ENCODE measurements at regions not wholly inside any gene's neighbourhood (a gene's known extent, or its start where the extent isn't known, plus 50 kb on each side); places are given as distances from the start of the nearest gene placed in this dataset.

DNA sequence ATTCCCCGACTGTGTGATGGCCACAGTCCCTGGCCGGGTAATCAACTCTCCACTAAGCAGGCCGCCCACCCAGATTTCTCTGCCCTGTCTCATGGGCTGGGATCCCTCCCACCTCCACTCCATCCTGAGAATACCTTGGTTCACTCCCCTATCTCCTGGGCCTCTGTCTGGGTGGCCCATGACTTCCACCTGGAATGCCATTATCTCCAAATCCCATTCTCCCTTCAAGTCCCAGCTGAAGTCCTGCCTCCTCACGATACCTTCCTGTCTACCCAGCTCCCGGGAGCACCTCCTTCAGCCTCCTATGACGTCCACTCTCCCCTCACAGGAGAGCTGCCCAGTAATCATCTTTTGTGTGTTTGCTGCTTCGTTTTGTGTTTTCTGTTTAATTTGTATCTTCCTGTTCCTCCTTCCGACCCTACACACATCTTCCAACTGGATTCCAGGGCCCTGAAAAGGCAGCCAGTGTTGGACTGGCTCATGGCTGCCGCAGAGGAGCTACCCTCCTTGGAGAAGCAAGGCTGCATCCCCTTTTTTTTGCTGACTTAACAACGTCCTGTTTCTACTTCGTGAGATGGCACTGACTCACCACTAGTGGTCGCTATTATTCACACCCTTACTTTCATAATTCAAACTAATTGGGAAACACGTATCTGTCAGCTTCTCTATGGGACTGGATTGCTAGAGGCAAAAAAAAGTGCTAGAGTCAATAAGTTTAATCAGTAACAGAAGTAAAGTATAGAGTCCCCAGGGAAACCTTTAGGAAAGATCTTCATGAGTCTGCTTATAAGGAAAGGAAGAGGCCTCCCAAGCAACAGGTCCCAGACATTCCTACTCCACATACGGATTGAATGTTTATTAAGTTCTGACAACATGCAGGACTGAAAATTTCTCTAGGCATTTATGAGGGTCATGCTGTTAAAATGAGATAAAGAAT lies 171.9 kb upstream of the GATA6 start:
- no peak for DNase-seq

DNA sequence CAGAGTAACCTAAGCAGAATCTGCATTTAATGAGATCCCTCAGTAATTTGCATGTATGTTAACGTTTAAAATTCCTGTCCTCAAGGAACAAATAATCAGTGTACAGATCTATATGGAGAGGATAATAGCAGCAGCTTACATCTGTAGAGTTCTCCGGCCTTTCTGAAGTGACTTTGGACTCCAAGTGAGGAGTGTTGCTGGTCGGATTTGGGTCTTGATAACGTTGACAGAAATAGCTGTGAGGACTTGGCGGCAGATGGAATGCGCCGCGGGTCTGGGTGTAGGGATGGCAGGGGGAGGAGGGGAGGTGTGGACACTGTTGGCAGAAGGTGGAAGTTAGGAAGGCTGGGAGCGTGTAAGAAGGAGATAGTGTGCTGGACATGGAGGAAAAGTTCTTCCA lies 170.9 kb upstream of the GATA6 start:
- DNase-seq: no peak

DNA sequence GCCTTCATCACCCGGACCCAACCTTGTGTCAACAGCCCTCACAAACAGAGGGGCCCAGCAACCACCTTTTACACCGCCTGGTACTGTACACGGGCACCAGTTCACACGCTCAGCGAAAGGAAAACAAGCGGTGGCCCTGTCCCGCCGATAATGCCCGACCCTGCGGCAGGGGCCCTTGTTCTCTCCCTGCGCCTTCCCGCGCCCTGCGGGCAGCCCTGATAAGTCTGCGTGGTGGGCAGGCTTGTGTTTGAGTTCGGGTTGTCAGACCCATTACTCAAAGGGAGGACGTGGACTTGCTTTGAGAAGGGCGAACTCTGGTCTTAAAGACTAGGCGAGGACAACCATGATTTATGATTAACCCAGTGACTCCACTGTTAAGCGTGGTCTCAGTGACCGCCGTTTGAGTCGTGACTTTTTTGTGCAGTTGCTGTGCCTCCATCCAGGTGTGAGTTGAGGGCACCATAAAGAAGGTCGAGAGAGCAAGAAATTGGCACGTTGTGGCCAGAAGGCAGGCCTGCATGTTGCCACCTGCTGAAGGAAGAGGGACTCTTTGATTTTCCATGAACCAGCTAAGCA lies 167.4 kb upstream of the GATA6 start:
- DNase-seq: no peak

DNA sequence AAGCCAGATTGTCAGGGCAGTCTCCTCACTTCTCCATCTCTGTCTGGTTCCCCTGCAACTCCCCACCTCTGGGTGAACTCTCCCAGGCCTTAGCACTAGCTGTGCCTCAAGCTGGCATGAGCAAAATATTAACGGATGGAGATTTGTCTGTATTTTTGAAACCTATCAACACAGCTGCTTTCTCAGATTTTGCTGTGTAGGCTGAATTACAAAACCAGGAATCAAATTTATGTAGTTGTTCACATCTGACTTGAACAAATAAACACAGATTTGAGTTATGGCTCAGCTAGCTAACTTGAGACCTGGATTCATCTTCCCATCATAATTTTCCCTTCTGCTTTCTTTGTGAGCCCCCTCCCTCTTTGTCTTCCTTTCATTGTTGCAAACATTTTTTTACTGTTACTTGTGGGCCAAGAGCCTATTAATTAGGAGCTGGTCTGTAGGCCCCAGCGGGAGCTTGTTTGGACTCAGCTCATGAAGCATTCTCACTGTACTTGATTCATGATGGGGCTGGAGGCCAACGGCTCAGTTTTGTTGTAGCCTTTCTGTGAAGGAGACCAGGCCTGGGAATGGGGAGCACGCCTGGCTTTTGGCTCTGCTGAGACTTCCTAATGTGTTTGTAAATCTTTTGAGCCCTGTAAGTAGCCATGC lies 164.1 kb upstream of the GATA6 start:
- DNase-seq: no peak

DNA sequence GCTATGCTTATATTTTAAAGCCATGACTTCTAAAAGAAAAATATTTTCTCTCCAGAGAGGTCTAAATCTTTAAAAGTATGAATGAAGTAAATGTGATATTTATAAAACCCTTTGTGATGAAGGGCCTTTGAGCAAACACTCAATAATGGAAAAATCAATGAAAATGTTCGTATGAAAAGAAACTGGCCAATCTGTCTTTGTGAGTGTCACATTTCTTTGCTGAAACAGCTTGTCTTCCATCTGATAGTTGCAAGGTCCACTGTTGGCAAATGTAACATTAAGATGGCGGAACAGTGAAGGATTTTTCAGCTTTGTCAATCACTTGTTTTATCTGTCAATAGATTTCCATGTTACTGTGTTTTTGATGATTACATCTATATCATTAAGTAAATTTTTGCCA lies 162.9 kb upstream of the GATA6 start:
- DNase-seq: no peak

- DNase-seq: no peak
These were observed 160.1 kb upstream of the GATA6 start for GRCh38 chr18:22009242-22009641.

DNA sequence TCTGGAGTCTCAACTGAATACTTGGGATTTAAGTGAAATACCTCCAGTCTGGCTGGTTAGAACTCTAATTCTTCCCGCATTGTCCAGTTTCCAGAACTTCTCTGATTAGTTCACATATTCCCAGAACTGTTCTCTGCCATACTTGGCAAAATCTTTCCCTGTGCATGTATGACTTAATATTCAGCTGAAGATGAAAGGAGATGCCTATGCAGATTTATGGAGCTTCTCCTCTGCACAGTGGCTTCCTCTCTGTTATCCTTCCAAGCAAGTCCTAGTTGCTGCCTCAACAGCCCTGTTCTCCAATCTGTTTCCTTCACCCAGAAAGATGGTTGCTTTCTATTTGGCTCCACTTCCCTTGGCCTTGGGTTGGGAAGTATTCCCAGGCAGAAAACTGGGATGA lies 155.4 kb upstream of the GATA6 start:
- DNase-seq: no peak

DNA sequence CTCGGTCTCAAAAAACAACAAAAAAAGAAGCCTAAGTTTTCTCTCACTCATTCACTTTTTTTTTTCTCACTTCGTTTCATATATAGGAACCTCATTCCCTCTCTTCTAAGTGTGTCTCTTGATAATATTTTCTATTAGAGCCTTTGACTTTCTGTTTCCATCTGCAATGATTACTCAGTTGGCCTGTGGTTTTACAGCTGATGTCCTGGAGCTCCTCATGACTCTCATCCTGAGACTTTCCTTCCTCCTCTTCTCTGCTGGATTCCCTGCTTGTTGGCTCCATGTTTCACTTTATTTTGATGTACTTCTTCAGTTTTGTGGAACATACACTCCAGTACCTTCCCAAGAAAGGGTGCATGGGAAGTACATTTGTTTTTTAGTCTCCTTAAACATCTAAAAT lies 154.2 kb upstream of the GATA6 start:
- no peak for DNase-seq

DNA sequence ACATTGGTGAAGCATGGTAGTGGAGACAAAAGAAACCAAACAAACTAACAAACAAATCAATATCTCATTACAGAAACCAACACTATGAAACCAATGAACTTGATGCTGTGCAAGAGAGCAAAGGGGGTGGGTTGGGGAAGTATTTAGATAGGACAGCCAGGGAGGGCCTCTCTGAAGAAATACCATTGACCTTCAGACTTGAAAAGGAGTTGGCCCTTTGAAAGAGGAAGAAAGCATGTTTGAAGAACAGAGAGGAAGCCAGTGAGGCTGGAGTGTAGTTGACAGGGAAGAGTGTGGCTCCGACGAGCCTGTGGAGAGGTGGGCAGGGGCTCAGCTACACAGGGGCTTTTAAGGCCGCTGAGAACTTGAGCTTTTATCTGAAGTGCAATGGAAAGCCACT lies 151.0 kb upstream of the GATA6 start:
- no peak for DNase-seq

DNA sequence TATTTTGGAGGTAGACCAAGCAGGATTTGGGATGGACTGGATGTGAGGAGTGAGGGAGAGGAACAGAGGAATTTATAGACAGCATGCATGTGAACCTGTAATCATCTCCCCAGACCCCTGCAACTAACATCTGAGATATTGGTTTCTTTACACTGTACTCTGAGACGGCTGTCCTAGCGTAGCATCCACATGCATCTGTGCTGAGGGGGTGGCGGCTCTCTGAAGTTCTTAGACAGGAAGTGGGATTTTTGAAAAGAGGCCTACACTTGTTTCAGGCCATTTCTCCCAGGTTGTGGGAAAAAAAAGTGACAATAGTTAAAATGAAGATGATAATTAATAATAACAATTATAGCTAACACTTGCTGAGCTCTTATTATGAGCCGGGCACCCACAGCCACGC lies 150.2 kb upstream of the GATA6 start:
- no peak for DNase-seq

DNA sequence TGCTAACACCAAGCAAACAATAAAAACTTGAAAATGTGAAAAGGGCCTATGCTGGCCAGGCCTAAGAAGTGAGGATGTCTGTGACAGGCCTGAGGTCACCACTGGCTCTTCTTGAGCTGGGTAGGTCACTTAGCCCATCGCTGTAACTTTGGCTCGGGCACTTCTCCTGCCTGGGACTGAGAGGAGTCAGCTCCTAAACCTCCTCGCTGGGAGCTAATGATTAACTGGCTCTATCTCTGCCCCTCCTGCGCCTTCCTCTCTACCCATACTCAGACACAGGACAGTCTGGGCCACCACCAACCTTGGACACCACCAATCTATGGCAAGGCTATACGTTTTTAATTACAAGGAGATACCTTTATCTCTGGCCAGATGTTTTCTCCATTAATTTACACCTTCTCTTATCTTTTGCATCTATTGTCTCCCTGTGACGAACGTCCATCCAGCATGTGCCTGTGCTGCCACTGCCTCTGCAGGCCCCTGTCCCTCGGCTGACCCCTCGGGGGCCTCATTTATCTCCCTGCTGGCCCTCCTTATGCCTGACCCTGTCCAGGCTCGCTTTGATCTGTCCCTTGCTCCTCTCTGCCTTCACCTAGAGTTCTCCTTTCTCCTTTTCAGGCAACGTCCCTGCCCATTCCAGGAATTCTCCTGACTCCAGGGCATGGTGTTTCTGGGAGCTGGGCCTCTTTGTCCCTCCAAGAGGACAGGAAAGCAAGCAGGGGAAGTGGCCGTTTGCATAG lies 149.1 kb upstream of the GATA6 start:
- DNase-seq: no peak

- DNase-seq: no peak
These were observed 148.5 kb upstream of the GATA6 start for GRCh38 chr18:22020867-22021370.

DNA sequence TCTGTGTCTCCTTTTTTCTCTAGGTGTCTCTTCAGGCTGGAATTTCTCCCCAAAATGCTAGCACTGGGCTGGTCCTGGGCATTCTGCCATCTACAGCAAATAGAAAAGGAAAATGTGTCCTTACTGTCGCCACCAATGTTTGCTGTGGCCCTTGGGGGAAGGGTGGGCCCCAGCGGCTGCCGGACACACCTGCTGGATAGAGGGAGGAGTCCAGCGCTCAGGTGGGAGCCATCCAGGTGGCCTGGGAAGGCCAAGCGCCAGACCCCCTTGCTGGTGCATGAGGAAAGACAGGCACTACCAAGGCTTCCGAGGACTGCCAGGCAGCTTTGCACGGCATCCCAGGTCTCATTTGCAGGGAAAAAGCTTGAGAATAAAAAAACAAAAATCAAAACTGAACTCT lies 147.7 kb upstream of the GATA6 start:
- DNase-seq: no peak

- no peak for DNase-seq
These were observed 144.5 kb upstream of the GATA6 start for GRCh38 chr18:22024924-22025323.

GRCh38 chr18:22026362-22026761 lies 143.0 kb upstream of the GATA6 start:
- DNase-seq: no peak

- no peak for DNase-seq
These were observed 142.5 kb upstream of the GATA6 start for GRCh38 chr18:22026889-22027288.

DNA sequence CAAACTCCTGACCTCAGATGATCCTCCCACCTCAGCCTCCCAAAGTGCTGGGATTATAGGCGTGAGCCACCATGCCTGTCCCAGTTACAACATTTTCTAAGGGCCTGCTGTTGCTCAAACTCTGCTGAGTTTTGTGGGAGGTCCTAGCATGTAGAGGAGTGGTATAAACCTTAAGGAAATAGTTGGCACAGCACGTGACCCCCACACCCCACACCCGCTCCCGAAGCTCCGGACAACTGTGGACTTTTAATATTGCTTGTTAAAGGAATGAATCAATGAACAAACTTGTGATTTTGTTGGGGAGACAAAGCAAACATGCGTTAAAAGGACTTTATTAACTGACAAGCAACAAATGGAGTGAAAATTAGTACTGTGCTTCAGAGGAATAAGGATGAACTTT lies 137.8 kb upstream of the GATA6 start:
- DNase-seq: no peak

- DNase-seq: no peak
These were observed 136.9 kb upstream of the GATA6 start for GRCh38 chr18:22032392-22032961.

GRCh38 chr18:22033085-22033484 lies 136.3 kb upstream of the GATA6 start:
- no peak for DNase-seq

- no peak for DNase-seq
These were observed 135.1 kb upstream of the GATA6 start for GRCh38 chr18:22034276-22034675.

GRCh38 chr18:22040533-22040932 lies 128.9 kb upstream of the GATA6 start:
- DNase-seq: no peak

- DNase-seq: no peak
These were observed 125.6 kb upstream of the GATA6 start for GRCh38 chr18:22043837-22044236.
